Loucy (cell line): ENCODE measurements at regions not wholly inside any gene's neighbourhood (a gene's known extent, or its start where the extent isn't known, plus 50 kb on each side); places are given as distances from the start of the nearest gene placed in this dataset.

ENCODE experiments used
- H2AFZ ChIP-seq: fragments of 200-600 bp; sonication (generic); 2 replicates; pipeline ENCODE4 v1.6.0; 2016; ENCODE audit warnings: antibody characterized with exemption, mild to moderate bottlenecking, low read length, moderate library complexity
- H3F3A ChIP-seq: fragments of 200-600 bp; 2 replicates; pipeline ENCODE4 v1.6.0; 2016; ENCODE audit warnings: antibody characterized with exemption, low read depth, mild to moderate bottlenecking
- H3K27me3 ChIP-seq: fragments of 200-600 bp; sonication (generic); 2 replicates; pipeline ENCODE4 v1.6.1; 2014; ENCODE audit warnings: low read length, mild to moderate bottlenecking; ENCODE audit not compliant: insufficient read depth, poor library complexity, severe bottlenecking
- H3K36me3 ChIP-seq: fragments of 200-600 bp; sonication (generic); 2 replicates; pipeline ENCODE4 v1.6.1; 2016; ENCODE audit warnings: low read length; ENCODE audit not compliant: insufficient read depth
- H3K4me1 ChIP-seq: fragments of 200-600 bp; sonication (generic); 2 replicates; pipeline ENCODE4 v1.5.1; 2014; ENCODE audit warnings: low read length, mild to moderate bottlenecking; ENCODE audit not compliant: insufficient read depth, poor library complexity, severe bottlenecking
- H3K4me2 ChIP-seq: fragments of 200-600 bp; sonication (generic); 2 replicates; pipeline ENCODE4 v1.6.0; 2014; ENCODE audit warnings: antibody characterized with exemption, low read length, low read depth, mild to moderate bottlenecking; ENCODE audit not compliant: poor library complexity, severe bottlenecking
- H3K4me3 ChIP-seq: fragments of 200-600 bp; sonication (generic); 2 replicates; pipeline ENCODE4 v1.5.1; 2014; ENCODE audit warnings: low read length, mild to moderate bottlenecking, mixed read lengths; ENCODE audit not compliant: poor library complexity, severe bottlenecking
- H3K79me2 ChIP-seq: fragments of 200-600 bp; sonication (generic); 2 replicates; pipeline ENCODE4 v1.6.1; 2014; ENCODE audit warnings: low read length; ENCODE audit not compliant: insufficient read depth
- H3K9ac ChIP-seq: fragments of 200-600 bp; sonication (generic); 2 replicates; pipeline ENCODE4 v1.6.0; 2014; ENCODE audit warnings: mild to moderate bottlenecking, low read depth, low read length, moderate library complexity; ENCODE audit not compliant: poor library complexity, severe bottlenecking
- H3K9me2 ChIP-seq: fragments of 200-600 bp; sonication (generic); replicated peaks from 2 replicates; pipeline ENCODE4 v1.6.1; 2016; ENCODE audit warnings: low read depth, low read length, mixed read lengths
- H3K9me3 ChIP-seq: fragments of 200-600 bp; sonication (generic); 2 replicates; pipeline ENCODE4 v1.6.1; 2014; ENCODE audit warnings: mild to moderate bottlenecking, antibody characterized with exemption, low read length, low read depth; ENCODE audit not compliant: insufficient read depth
- H4K20me1 ChIP-seq: fragments of 200-600 bp; sonication (generic); 2 replicates; pipeline ENCODE4 v1.6.0; 2014; ENCODE audit warnings: antibody characterized with exemption, low read length, mild to moderate bottlenecking; ENCODE audit not compliant: insufficient read depth, poor library complexity, severe bottlenecking
- EZH2phosphoT487 ChIP-seq: fragments of 200-600 bp; IDR thresholded peaks from 2 replicates; pipeline ENCODE4 v1.6.1; 2018; ENCODE audit warnings: antibody characterized with exemption, mild to moderate bottlenecking, moderate library complexity, borderline replicate concordance
- TF ChIP-seq, protein P1 (sequence below): fragments of 200-600 bp; sonication (generic); conservative IDR thresholded peaks from 2 replicates; pipeline ENCODE4 v1.5.1; 2014; ENCODE audit warnings: mild to moderate bottlenecking, antibody characterized with exemption, low read length

DNA sequence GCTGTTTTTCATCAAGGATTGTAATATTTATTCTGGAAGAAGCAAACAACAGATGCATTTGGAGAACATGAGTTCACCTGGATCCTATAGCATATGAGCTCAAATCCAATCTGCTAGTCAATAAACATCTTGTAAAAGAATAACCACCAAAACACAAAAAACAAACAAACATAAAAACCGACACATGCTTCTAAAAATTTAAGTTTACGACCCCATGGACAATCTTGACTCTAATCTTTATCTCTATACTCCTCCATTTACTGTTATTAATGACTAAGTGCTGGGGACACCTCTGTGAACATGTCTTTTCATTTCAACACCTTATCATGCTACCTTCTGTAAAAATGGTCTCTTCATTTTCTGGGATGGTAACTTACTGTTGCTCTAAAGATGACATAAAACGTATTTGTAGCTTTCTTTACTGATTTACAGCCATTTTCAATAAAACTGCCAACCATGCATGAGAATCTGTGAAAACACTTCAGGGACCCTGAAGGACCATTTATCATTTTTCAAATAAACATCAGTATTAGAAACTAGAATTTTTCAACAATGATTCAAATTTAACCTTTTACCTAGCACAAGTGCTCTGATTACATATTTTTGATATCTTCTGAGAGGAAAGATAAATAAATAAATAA is 123.8 kb upstream of the SOX5 start:
- Histone ChIP-seq H3K9ac (no peak overlapping the region), H3K27me3 (no peaks in the 10 kb centered on the region), H3K36me3 (no peaks in the 10 kb centered on the region), H4K20me1 (no peaks in the 10 kb centered on the region), H3F3A (no peaks in the 10 kb centered on the region; the same call in 1 of the 2 replicates), H3K9me2 (no peaks in the 10 kb centered on the region), H2AFZ (no peak overlapping the region), H3K9me3 (no peaks in the 10 kb centered on the region), H3K4me3 (no peak overlapping the region), H3K4me1 (no peaks in the 10 kb centered on the region), H3K4me2 (no peak overlapping the region), H3K79me2 (no peaks in the 10 kb centered on the region)
- no peak for TF ChIP-seq EZH2phosphoT487
- TF ChIP-seq, protein P1, sequence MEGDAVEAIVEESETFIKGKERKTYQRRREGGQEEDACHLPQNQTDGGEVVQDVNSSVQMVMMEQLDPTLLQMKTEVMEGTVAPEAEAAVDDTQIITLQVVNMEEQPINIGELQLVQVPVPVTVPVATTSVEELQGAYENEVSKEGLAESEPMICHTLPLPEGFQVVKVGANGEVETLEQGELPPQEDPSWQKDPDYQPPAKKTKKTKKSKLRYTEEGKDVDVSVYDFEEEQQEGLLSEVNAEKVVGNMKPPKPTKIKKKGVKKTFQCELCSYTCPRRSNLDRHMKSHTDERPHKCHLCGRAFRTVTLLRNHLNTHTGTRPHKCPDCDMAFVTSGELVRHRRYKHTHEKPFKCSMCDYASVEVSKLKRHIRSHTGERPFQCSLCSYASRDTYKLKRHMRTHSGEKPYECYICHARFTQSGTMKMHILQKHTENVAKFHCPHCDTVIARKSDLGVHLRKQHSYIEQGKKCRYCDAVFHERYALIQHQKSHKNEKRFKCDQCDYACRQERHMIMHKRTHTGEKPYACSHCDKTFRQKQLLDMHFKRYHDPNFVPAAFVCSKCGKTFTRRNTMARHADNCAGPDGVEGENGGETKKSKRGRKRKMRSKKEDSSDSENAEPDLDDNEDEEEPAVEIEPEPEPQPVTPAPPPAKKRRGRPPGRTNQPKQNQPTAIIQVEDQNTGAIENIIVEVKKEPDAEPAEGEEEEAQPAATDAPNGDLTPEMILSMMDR = no peak

- no peak overlapping the region for H3K9ac ChIP-seq
- H3K4me1 ChIP-seq = no peaks in the 10 kb centered on the region
- no peaks in the 10 kb centered on the region; the same call in 1 of the 2 replicates for H3F3A ChIP-seq
- no peaks in the 10 kb centered on the region for H4K20me1 ChIP-seq
- no peaks in the 10 kb centered on the region for H3K27me3 ChIP-seq
- H3K9me2 ChIP-seq = no peaks in the 10 kb centered on the region
- H3K79me2 ChIP-seq = no peaks in the 10 kb centered on the region
- H3K4me3 ChIP-seq = no peak overlapping the region
- no peak for TF ChIP-seq EZH2phosphoT487
- TF ChIP-seq, protein P1 = no peak
- H3K36me3 ChIP-seq = no peaks in the 10 kb centered on the region
- H2AFZ ChIP-seq = no peak overlapping the region
- no peaks in the 10 kb centered on the region for H3K9me3 ChIP-seq
- H3K4me2 ChIP-seq = no peak overlapping the region
These were observed 122.8 kb upstream of the SOX5 start for GRCh38 chr12:24072302-24072701.

DNA sequence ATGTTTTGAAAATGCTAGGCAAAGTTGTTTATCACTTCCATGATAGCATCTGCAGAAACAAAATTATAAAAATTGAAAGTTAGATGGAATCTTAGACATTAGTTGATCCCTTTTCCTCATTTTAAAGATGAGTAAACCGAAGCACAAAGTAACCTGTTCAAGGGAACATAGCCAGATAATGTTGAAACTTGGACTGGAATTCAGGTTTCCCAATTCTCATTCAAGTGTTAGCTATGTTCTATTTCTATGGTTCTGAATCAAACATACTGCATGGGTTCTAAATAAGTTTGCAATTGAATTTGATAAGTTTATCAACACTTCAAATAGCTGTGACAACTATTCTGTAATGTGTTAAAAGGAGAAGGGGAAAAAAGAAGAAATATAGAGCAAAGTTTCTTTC is 122.4 kb upstream of the SOX5 start:
- H4K20me1 ChIP-seq = no peaks in the 10 kb centered on the region
- no peaks in the 10 kb centered on the region for H3K27me3 ChIP-seq
- H3K9ac ChIP-seq = no peak overlapping the region
- H3K9me2 ChIP-seq = no peaks in the 10 kb centered on the region
- no peaks in the 10 kb centered on the region for H3K36me3 ChIP-seq
- no peaks in the 10 kb centered on the region; the same call in 1 of the 2 replicates for H3F3A ChIP-seq
- H3K4me3 ChIP-seq = no peak overlapping the region
- H3K4me2 ChIP-seq = no peak overlapping the region
- H2AFZ ChIP-seq = no peak overlapping the region
- no peak for TF ChIP-seq EZH2phosphoT487
- TF ChIP-seq, protein P1 = no peak
- no peaks in the 10 kb centered on the region for H3K9me3 ChIP-seq
- no peaks in the 10 kb centered on the region for H3K79me2 ChIP-seq
- H3K4me1 ChIP-seq = no peaks in the 10 kb centered on the region
